Stimulated activated naive CD4-positive, alpha-beta T cell treated with Interleukin-2 at 50 U/mL for 16 hours (primary cell): ENCODE measurements at regions not wholly inside any gene's neighbourhood (a gene's known extent, or its start where the extent isn't known, plus 50 kb on each side); places are given as distances from the start of the nearest gene placed in this dataset.
A peak's percentile ranks its signal among the peaks of the same experiment; 100 is the strongest.
"Not testable (repeated sequence)": the region's sequence is repeated elsewhere in the genome, so short reads cannot be mapped to it uniquely, and the experiment has no call there.

Source experiments
- DNase-seq: peaks from one replicate; lab custom pipeline; 2025; lab: John Stamatoyannopoulos, UW

DNA sequence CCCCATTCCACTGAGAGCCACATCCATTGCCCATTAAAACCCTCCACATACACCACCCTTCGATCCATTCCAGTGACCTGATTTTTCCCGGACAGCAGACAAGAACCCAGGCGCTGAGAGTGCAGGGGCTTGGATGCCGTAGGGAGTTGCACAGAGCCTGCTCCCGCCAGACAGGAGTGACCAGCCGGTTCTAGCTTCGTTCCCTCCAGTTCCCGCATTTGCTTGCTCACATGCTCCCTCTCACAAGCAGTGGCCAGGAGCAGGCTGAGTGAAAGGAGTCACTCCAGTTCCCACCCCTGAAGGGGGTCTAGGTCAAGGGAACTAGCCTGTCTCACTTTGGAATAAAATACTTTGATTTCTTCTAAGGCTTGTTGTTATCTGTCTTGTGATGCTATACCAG, 119.5 kb downstream of the SKIDA1 start:
- DNase-seq = no peak

DNA sequence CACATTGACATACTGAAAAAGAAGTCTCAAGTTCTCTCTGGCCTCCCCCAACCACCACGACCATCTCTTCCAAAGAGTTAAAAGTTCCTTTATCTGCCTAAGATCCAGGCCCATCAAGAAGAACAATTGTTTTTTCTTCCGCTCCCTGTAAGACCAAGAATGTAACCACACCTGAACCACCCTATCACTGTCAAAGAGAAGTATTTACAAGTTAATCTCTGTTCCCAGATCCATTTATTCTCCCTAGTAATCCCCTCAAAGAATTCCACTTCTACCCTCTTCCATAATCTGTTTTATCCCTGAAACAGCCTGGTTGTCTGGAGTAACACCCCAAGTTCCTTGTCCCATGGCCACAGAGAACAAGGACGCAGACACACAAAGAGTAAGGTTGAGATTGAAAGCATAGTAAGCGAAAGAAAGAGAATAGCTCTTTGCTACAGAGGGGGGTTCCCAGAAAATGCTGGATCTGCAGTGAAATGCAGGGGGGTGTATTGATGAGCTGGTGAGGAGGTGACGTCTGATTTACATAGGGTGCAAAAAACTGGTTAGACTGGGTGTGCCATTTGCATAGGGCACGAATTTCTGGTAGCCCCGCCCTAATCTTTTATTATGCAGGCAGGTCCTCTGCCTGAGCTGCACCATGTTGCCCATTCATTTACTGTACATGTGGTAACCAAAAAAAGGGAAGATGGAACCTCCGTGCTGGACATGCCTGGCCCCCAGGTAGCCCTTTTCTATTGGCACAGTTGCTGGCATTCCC, 122.0 kb downstream of the SKIDA1 start:
- DNase-seq = no peak

DNA sequence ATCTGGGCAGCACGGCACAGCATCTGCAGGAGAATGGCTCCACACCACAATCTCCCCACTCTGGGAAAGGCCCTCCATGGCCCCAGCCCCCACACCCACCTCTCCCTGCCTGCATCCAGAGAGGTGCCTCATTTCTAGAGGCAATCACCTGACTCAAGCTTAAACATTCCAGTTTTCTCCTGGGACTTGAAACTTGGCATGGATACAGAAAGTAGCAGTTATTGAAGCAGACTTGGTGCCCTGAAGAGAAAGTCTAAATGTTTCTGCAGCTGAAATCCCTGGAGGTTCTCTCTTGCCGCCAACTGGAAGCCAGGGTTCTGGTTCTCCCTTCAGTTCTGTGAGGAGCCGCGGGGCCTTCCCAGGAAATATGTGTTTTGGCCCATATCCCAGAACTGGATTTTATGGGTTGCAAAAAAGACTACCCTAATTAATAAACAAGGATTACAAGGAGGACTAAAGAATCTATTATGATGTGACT, 122.8 kb downstream of the SKIDA1 start:
- no peak for DNase-seq

DNA sequence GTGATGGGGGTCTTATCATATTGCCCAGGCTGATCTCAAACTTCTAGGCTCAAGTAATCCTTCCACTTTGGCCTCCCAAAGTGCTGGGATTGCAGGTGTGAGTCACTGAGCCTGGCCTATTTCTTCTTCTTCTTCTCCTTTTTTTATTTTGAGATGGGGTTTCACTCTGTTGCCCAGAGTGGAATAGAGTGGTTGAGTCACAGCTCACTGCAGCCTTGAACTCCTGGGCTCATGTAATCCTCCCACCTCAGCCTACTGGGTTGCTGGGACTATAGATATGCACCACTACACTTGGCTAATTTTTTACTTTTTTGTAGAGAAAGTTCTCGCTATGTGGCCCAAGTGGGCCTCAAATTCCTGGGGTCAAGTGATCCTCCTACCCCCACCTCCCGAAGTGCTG, 124.3 kb downstream of the SKIDA1 start:
- no peak for DNase-seq

DNA sequence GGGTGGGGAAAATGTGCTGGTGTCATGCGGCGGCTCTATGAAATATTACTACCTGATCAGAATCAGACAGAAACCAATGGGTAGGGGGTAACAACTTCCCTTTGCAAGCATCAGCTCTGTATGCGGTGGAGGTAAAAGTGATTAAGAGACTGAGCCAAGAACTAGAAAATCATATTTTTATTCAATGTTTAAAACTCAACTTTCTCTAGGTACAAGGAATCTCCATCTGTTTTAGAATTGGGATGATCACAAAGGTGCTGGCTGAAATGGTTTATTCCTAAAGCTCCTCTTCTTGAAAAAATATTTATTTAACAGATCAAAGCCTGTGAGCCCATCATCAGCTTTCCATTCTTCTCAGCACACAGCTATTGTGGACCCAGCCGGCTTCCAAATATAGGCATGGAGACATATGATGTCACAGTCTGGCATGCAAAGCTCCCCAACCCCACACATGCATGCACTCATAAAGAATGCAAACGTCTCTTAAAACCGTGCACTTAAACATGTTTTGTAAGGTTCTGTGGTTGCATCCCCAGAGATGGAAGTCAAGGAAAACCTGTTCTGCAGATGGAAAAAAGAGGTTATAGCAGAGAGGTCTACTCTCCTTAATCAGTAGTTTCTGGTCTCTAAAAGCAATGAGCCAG, 126.0 kb downstream of the SKIDA1 start:
- DNase-seq = no peak

DNA sequence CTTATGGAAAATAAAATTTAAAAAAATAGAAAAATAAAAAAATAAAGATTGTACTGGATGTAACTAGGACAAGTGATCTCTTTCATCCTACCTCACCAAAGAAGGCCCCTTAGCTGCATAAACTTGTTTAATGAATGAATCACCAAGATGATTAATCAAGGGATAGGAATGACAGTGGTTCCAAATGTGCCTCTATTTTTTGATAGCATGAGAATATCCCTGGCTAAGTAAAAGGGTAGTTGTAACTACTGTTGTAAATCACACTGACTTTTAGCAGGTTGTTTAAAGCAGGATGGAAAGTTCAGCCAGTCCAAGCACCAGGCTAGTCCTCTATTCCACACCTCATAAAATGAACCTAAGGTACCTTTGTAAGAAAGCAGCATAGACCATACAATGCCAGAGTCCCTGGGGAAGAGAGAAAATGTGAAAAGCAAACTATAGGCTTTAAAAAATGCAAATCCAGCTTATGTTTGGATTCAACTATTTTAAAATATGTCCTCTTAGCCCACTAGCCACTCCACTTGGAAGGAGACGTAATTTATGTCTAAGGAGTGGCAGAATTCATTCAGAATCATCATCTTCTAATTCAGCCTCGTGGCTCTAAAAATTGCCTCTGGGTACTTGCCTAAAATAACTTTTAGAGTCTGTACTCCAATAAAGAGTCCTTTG, 126.8 kb downstream of the SKIDA1 start:
- DNase-seq = no peak

DNA sequence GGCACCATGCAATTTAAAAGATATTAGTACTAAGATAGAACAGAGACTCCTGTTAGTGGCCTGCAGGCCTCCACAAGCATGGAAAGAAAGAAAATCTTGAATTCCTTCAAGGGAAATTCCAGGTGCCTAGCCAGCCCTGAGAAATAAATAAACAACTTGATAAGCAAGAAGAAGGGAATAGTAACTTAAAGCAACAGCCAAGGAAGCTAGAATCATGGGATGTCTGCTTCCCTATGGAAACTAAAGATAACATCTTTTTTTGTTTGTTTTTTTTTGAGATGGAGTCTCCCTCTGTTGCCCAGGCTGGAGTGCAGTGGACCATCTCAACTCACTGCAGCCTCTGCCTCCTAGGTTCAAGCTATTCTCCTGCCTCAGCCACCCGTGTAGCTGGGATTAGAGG, 128.6 kb downstream of the SKIDA1 start:
- DNase-seq = no peak

DNA sequence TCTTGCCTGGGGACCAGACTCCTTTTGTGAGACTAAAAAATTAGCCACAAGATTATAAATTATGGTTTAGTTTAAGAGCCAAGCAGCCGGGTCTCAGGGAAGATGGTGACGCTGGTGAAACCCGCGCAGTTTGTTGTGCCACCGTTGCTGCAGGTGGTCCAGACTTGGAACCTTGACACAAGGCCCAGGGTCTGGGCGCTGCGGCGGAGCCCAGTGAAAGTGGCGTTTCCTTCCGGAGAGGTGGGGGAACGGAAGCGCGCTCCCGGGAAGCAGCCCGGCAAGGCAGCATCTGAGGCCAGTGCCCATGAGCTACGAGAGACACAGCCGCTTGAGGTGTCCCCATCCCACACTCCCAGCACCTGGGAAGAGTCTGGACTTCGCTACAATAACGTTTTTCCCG, 131.6 kb downstream of the SKIDA1 start:
- no peak for DNase-seq

DNA sequence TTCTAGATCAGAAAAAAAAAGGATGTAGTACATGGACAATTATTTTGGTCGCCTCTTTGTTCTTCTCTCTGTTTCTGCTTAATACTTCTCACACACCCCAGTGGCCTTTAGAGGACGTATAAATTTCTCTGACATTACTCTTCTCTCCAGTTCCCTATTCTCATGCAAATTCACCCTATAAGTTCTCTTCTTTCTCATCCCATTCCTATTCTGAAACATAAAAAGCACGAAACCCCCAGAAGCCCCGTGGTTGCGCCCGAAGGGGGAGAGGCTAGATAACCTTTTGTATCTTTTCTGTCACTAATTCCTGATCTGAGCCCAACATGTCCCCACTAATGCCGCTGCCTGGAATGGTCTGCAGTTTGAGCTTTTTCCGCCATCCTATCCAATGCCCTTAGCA, 136.9 kb downstream of the SKIDA1 start:
- DNase-seq = no peak

DNA sequence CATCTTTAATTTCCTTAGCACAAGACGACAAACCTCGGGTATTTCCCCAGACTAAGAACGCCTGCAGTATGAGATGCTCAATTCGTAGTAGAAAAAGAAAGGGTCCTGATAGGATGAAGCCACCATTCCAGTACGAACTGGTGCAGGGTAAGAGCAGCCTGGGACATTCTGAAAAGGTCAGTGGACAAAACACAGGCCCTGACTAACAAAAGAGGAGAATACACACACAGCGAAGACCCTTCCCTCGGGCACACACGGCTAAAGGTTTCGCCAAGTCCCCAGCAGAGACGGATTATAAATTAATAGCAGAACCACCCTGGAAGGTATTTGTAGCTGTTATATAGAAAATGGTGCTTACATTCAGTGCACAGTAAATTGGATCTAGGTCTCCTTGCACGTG, 137.6 kb downstream of the SKIDA1 start:
- DNase-seq = no peak

DNA sequence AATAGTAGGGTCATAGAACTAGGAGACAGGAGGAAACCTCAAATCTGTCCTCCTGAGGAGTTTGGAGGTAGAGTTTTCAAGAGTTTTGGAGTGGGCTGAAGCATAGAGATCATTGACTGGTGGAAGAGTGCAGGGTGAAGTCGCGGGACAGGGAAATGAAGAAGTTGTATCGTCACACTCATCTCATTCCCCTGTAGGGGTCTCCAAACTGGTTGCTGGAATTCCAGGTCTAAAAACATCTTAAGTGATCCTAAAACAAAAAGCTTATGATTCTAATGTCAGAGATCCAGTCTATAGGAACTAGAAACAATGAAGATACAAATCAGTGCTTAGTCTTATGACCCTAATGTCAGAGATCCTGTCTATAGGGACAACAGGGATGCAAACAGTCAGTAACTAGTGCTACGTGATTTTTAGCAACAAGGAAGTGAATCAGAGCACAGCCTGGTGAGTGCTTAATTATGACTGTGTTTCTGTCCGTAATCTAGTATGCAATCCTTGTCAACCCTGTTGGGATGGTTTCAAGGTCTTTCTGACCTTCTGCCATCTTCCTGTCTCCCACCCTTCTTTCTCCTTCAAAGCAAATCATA, 139.4 kb downstream of the SKIDA1 start:
- no peak for DNase-seq

DNA sequence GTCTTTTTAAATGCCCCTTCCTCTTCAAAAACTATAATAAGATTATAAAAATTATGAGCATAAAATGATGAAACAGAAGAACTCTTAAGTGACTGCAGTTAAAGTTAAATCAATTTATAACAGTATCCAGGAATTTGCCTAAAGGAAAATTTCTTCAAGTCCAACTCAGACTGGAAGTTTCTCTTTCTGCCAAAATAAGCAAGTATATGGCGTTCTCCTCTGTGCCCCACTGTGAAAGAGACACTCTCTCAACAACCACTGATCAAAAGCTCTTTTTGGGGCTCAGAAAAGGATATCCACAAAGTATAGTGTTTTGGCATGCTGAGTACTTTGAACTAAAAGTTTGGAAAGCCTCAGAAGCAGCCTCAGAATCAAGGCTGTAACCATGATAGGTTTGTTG, 139.9 kb downstream of the SKIDA1 start:
- DNase-seq = no peak

DNA sequence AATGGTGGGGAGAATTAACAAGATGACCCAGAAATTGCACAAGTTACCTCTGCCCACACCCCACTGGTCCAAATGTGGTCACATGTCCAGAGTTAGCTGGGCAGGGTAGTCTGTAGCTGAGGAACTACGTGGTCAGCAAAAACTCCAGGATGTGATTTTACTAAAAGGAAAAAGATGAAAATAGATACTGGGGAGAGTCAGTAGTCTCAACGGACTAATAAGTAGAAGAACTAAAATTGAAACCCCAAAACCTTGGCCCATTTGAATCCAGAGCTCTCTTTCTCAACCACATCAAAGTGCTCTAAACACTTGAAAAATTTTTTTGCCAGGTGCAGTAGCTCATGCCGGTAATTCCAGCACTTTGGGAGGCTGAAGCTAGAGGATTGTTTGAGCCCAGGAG, 146.3 kb downstream of the SKIDA1 start:
- no peak for DNase-seq

DNA sequence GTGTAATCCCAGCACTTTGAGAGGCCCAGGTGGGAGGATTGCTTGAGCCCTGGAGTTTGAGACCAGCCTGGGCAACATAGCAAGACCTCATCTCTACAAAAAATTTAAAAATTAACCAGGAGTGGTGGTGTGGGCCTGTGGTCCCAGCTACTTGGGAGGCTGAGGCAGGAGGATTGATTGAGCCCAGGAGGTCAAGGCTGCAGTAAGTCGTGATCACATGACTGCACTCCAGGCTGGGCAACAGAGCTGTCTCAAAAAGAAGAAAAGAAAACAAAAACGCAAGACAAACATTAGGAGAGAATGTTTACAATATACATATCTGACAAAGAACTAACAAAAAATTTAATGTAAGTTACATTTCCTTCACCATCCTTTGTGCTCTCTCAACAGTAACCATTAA, 150.2 kb downstream of the SKIDA1 start:
- not testable (repeated sequence) for DNase-seq

DNA sequence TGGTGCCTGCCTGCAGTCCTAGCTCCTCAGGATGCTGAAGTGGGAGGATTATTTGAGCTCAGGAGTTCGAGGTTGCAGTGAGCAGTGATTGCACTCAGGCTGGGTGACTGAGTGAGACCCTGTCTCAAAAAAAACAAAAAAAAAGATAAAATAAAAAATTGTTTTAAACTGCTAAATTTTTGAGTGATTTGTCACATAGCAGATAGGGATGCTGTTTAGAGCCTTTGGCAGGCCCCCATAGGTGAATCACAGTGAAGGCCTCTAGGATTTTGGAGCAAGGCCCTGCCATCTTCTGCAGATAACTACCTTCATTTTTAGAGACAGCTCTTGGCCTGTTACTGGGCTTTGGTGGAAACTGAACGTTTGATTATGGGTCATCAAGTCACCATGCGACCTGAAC, 151.6 kb downstream of the SKIDA1 start:
- DNase-seq = not testable (repeated sequence)

DNA sequence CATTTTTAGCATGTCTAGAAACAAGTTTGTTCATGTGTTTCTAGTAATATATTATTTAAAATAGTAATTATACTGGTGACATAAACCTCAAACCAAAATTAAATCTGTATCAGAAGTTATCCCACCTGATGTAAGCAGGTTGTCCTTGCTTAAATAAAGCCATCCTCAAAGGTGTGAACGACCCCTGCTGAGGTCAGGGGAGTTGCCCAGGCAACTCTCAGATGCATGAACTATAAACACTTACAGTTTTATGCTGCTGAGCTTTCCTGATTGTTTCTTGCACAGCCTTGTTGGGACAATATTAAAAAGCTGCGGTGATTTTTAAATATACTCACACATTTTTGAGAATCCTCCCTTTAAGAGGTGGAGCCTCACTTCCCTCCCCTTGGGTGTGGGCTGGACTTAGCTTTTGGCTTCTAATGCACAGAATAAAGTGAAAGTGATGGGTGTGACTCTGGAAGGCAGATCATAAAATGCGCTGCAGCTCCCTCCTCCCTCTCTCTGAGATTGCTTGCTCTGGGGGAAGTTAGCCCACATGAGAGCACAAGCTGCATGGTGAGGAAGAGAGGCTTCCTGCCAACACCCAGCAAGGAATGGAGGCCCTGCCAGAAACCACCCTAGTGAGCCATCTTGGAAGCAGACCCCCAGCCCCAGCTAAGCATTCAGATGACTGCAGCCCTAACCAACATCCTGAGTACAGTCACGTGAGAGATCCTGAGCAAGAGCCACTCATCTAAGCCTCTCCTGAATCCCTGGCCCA, 152.7 kb downstream of the SKIDA1 start:
- DNase-seq = peak; percentile 10

DNA sequence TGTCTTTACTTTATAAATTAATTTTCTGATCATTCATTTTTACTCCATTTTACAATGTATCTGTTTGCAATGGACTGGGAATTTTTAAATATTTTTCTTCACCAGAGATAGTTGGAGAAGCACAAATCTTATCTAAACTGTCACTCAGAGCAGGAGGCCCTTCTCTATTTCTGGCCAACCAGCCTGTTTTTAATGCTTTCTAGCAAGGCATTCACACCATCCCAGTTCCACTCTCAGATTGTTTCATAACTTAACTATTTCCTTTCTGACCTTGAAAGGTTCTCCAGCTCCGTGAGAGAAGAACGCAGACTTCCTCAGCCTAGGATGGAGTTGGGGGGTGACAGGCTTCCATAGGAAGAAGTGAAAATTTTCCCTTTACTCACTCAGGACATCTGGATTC, 155.8 kb downstream of the SKIDA1 start:
- DNase-seq = no peak

DNA sequence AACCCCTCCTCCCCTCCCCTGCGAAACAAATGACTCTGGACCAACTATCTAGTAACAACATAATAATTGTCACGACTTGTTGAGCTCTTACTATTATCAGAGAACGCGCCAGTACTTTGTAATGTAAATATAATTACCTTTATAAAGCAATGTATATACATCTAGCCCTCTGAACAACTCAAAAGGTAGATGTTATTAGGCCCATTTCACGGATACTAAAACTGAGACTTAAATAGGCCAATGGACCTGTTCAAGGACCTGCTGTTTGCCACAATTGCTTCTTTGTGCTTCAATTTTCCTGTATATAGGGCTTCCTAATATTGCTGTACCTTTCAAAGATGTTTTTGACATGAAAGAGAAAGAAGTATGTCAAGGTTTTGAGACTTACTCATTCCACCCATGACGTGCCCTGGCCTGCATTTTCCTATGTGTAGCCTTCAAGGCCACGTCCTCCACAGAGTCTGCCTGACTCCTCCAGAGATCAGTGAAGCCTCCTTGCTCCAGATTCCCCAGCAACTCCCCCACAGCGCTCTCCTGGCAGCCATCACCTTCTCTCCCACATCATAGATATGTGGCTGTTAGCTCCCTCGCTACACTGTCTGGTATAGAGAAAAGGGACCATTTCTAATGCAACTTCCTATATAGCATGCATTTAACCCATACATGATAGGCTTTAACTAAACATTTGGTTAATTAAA, 156.6 kb downstream of the SKIDA1 start:
- DNase-seq = no peak

DNA sequence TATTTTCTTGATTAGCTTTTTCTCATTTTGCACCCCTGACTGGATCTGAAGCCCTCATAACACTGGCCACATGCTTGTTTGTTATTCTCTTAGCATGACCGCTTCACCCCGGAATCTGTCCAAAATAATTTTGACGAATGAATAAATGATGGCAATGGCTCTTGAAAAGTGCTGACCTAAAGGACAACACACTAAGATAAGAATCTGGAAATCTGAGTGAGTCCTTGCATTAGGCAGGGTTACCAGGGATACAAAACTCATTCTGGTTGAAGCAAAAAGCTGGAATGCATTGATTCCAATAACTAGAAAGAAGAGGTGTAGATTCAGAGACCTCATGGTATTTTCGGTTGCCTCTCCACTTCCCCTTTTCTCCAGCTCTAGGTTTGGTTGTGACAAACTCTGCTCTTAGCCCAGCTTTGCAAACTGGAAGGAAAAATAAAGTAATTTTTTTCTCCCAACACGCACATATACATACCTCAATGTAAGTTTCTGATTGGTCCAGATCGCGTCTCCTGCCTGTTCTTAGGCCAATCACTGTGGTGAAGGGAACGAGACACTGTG, 157.4 kb downstream of the SKIDA1 start:
- no peak for DNase-seq

DNA sequence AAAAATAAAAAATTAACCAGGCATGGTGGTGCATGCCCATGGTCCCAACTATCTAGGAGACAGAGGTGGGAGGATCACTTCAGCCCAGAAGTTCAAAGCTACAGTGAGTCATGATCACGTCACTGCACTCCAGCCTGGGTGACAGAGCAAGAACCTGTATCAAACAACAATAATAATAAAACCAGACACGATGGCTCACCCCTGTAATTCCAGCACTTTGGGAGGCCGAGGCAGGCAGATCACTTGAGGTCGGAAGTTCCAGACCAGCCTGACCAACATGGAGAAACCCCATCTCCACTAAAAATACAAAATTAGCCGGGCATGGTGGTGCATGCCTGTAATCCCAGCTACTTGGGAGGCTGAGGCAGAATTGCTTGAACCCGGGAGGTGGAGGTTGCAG, 159.4 kb downstream of the SKIDA1 start:
- DNase-seq = not testable (repeated sequence)
